Bronchial epithelial cell (primary cell): ENCODE measurements at regions not wholly inside any gene's neighbourhood (a gene's known extent, or its start where the extent isn't known, plus 50 kb on each side); places are given as distances from the start of the nearest gene placed in this dataset.

Experiments used
- DNase-seq: peaks from one replicate; pipeline ENCODE4 v3.0.0-alpha.2; 2010; ENCODE audit warnings: low read depth
- FAIRE-seq: peaks from 2 replicates; lab custom pipeline; 2011; peaks lifted over from hg19 to GRCh38; lab: Jason Lieb, UNC
- H3K27me3 ChIP-seq: 2 replicates; pipeline ENCODE4 v1.5.1; 2011; ENCODE audit warnings: low read length; ENCODE audit not compliant: control insufficient read depth, insufficient read depth
- H3K36me3 ChIP-seq: 2 replicates; pipeline ENCODE4 v1.5.1; 2011; ENCODE audit warnings: low read length; ENCODE audit not compliant: control insufficient read depth, insufficient read depth
- H3K4me3 ChIP-seq: 2 replicates; pipeline ENCODE4 v1.5.1; 2011; ENCODE audit warnings: mild to moderate bottlenecking, low read depth, low read length, control low read depth
- TF ChIP-seq, protein P1 (sequence below): IDR thresholded peaks from 2 replicates; pipeline ENCODE4 v1.5.1; 2011; ENCODE audit warnings: mild to moderate bottlenecking, moderate library complexity, low read length, control low read depth, inconsistent platforms; ENCODE audit not compliant: insufficient read depth, severe bottlenecking

DNA sequence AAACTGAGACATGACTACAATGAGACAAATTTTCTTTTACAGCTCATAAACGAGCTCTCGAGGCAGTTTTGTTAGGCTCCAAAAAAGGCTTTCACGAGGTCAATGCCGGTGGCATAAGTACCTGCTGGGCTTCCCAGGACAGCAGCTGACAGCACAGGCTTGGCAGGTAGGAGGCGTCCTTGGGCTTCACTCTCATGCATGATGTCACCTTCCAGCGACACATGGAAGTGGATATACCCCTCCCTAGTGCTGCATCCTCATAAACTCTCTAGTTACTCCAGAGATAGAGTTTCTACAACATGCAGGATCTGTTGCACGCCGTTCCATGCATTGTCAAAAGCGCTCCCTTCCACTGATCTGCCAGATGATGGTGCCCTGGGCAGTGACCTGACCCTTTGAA is 112.5 kb upstream of the PAXBP1 start:
- DNase-seq (no peak), FAIRE-seq (no peak)
- TF ChIP-seq, protein P1, sequence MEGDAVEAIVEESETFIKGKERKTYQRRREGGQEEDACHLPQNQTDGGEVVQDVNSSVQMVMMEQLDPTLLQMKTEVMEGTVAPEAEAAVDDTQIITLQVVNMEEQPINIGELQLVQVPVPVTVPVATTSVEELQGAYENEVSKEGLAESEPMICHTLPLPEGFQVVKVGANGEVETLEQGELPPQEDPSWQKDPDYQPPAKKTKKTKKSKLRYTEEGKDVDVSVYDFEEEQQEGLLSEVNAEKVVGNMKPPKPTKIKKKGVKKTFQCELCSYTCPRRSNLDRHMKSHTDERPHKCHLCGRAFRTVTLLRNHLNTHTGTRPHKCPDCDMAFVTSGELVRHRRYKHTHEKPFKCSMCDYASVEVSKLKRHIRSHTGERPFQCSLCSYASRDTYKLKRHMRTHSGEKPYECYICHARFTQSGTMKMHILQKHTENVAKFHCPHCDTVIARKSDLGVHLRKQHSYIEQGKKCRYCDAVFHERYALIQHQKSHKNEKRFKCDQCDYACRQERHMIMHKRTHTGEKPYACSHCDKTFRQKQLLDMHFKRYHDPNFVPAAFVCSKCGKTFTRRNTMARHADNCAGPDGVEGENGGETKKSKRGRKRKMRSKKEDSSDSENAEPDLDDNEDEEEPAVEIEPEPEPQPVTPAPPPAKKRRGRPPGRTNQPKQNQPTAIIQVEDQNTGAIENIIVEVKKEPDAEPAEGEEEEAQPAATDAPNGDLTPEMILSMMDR = no peak
- H3K27me3 ChIP-seq = no peaks in the 10 kb centered on the region
- H3K4me3 ChIP-seq = no peak overlapping the region
- no peaks in the 10 kb centered on the region for H3K36me3 ChIP-seq

DNA sequence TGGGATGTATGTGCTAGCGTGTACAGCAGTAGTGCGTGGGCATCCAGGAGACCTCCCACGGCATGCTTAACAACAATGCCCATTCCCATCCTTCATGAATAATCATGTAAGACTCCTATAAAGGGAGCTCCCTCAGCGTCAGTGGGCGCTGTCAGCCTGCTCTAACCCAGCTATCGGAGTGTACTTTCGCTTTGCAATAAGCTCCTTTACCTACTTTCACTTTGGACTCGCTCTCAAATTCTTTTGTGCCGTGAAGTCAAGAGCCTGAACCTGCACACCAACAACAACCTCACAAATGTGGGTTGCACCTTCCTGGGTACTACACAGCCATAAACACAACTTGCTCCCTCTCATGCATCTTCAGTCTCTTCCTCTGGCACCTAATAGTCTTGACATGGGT is 114.8 kb upstream of the PAXBP1 start:
- DNase-seq (no peak), FAIRE-seq (no peak)
- H3K27me3 ChIP-seq = no peaks in the 10 kb centered on the region
- H3K36me3 ChIP-seq = no peaks in the 10 kb centered on the region
- TF ChIP-seq, protein P1 = no peak
- H3K4me3 ChIP-seq = no peak overlapping the region

DNA sequence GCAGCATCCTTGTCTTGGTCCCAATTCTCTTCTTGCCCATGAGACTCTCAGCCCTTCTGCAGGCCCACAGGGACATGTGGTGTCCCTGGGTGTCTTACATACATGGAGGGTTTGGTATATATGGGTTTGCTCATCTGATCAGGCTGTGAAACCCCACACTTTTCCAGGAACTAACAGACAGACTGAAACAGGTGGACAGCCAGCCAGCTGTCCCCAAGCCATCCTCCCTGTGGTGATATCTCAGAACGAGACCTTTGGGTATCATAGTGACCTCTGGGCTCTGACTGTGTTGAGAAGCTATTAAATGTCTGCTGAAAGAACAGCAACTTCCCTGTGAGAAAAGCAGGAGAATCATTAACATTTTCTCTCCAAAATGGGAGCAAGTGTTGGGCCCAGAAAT is 115.5 kb upstream of the PAXBP1 start:
- Histone ChIP-seq H3K27me3 (no peaks in the 10 kb centered on the region), H3K4me3 (no peak overlapping the region), H3K36me3 (no peaks in the 10 kb centered on the region)
- peak; percentile 95 for FAIRE-seq
- DNase-seq = no peak
- TF ChIP-seq, protein P1 = no peak

DNA sequence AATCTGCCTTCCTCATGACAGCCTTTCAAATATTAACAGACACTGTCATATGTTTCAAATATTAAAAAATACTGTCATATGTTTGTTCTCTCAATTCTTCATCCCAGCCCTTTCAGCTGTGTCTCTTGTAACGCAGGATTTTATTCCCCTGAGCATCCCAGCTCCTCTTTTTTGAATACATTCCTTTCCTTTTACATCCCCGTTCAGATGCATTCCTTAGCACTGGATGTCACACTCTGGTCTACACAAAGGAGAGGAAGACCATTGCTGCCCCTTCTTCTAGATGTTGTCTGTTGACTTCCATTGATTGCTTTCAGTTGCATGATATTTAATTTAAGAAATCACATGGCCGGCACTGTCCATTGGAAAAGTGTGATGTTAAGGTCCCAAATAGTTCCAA is 117.4 kb upstream of the PAXBP1 start:
- Histone ChIP-seq H3K27me3 (no peaks in the 10 kb centered on the region), H3K36me3 (no peaks in the 10 kb centered on the region), H3K4me3 (no peak overlapping the region)
- FAIRE-seq (no peak), DNase-seq (no peak)
- TF ChIP-seq, protein P1 = no peak

DNA sequence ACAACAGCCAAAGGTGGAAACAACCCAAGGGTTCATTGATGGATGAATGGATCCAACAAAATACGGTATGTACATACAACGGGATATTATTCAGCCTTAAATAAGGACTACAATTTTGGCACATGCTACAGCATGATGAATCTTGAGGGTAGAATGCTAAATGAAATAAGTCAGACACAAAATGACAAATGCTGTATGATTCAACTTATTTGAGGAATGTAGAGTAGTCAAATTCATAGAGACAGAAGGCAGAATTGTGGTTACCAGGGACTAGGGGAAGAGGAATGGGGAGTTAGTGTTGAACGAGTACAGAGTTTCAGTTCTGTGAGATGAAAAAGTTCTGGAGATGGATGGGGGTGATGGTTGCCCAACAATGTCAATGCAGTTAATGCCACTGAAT is 118.0 kb upstream of the PAXBP1 start:
- Histone ChIP-seq H3K4me3 (no peak overlapping the region), H3K36me3 (no peaks in the 10 kb centered on the region), H3K27me3 (no peaks in the 10 kb centered on the region)
- FAIRE-seq (no peak), DNase-seq (peak; percentile 3)
- TF ChIP-seq, protein P1 = no peak

DNA sequence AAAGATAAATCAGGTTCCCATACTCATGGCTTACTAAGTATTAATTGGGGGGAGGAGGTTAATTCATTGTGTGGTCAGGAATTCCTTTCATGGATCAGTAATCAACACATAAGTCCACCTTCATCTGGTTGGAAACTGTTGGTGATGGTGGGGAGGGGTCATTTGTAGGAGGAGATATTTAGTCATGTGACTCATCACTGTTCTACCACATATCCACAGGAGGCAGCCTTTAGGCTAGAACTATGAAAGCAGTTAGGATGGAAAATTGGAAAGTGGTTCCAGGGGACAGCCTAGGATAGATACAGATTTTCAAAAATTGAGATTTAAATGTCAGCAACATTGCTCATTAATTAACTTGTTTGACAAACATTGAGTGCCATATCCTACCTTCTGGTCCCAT is 122.8 kb upstream of the PAXBP1 start:
- DNase-seq = no peak
- Histone ChIP-seq H3K27me3 (no peaks in the 10 kb centered on the region), H3K4me3 (no peak overlapping the region), H3K36me3 (no peaks in the 10 kb centered on the region)
- TF ChIP-seq, protein P1 = no peak
- FAIRE-seq = no peak
